HG02763 (cell line): ENCODE measurements at regions not wholly inside any gene's neighbourhood (a gene's known extent, or its start where the extent isn't known, plus 50 kb on each side); places are given as distances from the start of the nearest gene placed in this dataset.
"Not testable (repeated sequence)": the region's sequence is repeated elsewhere in the genome, so short reads cannot be mapped to it uniquely, and the experiment has no call there.

ENCODE experiments used
- ATAC-seq: cut with Tn5 transposase; IDR thresholded peaks from one replicate; pipeline ENCODE4 v1.9.1; 2021; ENCODE audit warnings: mild to moderate bottlenecking, moderate library complexity; ENCODE audit not compliant: unreplicated experiment

GRCh38 chr15:62270216-62270921 lies 105.3 kb upstream of the C2CD4B start:
- no peak for ATAC-seq

DNA sequence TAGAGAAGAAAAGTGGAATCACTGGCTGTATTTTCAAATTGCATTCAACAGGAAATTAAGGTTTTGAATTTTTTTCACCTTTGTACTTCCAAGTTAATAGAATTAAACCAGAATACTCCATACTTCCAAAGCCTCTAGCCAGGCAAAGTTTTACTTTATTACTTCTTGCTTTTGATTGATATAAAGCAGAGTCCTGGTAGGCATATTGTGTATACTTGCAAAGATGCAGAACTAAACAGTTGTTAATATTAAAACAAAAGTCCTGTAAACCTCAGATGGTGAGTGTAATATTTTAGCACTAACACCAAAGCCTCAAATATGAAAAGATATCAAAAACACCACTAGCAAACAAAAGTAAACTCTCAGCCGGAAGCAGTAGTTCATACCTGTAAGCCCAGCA lies 107.2 kb upstream of the C2CD4B start:
- no peak for ATAC-seq

DNA sequence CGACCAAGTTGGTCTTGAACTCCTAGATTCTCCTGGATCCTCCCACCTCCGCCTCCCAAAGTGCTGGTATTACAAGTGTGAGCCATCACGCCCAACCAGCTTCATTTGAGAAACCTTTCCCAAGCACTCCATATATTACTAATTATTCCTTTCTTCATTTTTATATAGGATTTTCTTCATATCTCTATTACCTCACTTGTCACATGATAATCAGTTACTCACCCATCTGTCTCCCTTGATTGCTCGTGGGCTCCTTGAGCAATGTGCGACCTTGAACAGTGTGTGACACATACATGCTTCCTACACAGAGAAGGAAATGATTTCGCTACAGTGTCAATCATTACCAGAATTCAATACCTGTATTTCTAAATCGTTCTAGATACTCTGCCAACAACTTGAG lies 110.7 kb upstream of the C2CD4B start:
- no peak for ATAC-seq

- ATAC-seq, result no peak
Measured at GRCh38 chr15:62277816-62278394, 112.8 kb upstream of the C2CD4B start.

DNA sequence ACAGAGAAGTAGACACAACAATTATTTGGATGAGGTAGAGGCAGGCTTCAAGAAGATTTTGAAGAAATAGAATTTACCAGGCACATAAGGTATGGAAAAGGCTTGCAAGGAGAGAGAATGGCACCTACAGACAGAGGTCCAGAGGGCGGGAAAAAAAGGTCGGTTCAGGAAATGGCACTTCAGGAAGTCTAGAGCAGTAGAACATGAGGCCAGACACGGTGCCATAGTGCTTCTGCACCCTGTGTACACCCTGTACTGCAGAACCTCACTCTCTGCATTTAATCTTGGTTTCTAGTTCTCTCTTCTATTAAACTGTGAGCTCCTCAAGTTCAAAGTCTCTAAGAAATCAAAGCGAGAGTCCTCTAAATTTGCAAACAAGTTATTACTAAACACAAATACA lies 113.4 kb upstream of the C2CD4B start:
- no peak for ATAC-seq

DNA sequence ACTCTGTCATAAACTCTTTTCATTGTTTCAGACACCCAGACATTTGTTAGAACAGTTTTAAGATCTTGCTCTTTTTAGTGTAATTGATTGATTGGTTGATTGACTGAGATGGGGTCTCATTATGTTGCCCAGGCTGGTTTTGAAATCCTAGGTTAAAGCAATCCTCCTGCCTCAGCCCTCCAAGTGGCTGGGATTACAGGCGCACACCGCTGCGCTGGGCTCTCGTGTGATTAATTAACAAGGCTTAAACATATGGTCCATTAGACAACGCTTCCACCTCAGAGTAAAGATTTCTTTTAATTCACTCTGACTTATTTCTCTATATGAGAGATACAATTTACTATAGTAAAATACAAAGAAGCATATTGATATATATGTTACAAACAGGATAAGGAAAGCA lies 114.0 kb upstream of the C2CD4B start:
- no peak for ATAC-seq

DNA sequence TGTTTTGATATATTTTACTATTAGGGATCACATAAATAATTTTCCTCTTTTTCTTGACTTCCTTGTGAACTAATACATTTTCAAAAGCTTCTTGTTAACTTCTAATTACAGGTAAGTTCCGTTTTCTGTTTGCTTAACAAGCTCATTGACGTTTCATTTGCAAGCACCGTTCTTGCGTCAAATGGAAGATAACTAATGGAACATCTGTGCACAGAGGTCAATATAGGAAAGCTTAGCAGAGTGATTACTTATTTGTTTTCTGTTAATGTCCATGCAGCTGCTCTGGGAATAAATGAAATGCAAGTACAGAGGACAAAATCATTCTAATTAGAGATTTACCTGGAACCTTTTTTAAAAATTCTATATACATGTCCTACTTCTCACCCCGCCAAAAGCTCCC lies 115.5 kb upstream of the C2CD4B start:
- no peak for ATAC-seq

DNA sequence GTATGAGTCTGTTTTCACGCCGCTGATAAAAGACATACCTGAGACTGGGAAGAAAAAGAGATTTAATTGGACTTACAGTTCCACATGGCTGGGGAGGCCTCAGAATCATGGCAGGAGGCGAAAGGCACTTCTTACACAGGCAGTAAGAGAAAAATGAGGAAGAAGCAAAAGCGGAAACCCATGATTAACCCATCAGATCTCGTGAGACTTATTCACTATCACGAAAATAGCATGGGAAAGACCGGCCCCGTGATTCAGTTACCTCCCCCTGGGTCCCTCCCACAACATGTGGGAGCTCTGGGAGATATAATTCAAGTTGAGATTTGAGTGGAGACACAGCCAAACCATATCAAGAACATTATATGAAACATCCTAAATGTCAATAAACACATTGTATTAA lies 116.7 kb upstream of the C2CD4B start:
- ATAC-seq, result not testable (repeated sequence)

DNA sequence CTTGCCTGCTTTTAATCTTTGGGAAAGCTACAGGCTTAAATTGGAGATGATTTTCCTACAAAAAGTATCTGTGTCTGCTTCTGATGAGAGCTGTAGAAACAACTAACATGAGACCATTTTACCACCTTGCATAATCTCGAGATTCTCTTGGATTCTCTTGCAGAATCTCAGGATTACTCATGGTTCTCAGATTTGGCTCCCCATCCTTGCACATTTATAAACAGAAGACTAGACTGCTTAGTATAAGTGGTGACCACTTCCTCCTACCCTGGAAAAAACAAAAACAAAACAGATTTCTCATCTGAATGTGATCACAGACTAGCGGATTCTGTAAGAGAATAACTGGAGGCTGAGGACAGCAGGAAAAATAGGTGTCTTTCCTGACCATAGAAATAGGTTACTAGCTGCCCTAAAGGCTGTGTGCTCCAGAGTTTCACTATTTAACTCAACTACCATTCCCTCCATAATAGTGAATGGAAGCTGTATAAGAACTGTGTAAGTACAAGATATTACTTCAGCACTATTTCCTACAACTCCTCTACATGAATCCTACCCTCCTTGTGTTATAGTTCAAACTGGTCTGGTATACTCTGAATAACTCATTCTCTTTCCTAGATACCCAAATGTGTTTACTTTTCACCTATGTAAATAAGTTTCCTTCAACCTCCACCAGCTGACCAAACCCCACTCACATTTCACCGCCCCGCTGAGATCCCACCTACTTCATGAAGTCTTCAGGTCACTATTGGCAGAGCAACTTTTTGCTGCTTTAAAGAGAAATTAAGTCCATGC lies 122.2 kb upstream of the C2CD4B start:
- no peak for ATAC-seq

- no peak for ATAC-seq
Measured at GRCh38 chr15:62288361-62289017, 123.4 kb upstream of the C2CD4B start.

DNA sequence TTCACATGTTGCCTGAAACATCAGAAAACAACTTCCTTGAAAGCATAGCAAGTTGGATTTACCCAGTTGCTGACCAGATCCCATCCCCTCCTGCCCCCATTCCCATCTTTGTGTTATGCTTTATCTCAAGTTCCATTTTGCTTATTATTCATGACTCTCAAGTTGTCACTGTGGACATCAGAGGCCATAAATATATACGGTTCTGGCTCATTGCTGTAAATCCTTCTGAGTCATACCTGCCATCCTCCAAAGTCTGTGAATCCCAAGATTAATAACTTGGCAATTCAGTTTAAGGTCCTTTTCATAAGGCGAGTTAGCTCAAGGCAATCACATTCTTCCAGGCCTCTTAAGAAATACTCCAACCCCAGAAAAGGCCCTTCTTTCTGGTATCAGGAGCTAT lies 126.2 kb upstream of the C2CD4B start:
- no peak for ATAC-seq

DNA sequence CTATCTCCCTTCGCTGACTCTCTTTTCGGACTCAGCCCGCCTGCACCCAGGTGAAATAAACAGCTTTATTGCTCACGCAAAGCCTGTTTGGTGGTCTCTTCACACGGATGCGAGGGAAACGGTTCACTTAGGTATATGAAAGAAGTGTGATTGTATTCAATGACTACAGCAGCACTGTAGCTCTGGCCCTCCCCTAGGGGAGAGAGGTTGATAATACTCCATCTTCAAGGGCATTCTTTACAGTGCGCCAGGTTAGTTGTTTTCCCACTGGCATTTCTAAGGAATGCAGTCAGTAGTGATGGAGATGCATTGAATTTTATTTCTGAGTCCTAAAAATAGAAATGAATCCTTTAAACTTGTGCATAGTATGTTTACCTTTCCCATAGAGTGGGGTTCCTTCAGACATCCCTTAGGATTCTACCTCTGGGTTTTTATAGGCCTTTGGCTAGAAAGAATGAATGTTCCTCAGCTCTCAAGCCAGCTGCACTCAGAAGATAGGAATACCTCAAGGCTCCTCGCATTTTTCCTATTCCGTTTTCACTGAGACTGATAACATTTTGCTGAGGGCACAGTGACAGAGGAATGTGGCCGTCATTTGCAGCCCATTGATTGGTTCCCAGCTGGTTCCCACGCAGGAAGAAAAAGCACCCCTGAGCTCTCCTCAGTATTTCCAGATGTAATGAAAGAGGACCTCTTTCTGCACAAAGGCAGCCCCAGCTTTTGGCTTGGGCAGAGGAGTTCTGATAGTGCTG lies 131.8 kb upstream of the C2CD4B start:
- no peak for ATAC-seq

DNA sequence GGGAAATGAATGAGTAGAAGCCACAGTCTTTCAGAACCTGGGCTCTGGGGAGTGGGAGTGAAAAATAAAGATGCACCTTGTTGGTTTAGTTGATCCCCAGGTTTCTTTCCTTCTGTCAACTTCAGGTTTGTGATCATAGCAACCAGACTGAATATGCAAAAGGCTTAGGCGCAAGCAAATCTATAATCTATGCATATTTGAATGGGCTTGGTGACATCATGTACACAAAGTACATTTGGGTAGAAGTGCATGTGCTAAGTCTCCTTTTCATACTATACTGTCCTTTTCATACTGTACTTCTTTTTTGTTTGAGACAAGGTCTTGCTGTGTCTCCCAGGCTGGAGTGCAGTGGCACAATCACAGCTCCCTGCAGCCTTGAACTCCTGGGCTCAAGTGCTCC lies 132.4 kb upstream of the C2CD4B start:
- no peak for ATAC-seq

- ATAC-seq, result no peak
Measured at GRCh38 chr15:62297933-62298332, 132.8 kb upstream of the C2CD4B start.

DNA sequence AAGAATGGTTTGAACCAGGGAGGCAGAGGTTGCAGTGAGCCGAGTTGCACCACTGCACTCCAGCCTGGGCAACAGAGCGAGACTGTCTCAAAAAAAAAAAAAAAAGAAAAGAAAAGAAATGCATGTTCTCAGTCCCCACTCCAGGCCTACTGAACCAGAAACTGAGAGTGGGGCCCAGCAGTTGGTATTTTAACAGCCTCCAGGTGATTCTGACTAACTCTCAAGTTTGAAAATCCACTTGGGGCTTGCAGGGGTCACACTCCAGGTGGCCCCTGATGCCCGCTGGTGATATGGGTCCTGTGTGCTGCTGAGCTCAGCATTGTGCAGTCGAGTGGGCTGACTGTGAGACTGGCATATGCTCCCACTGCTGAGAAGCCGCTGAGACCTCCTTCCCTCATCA lies 133.7 kb upstream of the C2CD4B start:
- no peak for ATAC-seq

DNA sequence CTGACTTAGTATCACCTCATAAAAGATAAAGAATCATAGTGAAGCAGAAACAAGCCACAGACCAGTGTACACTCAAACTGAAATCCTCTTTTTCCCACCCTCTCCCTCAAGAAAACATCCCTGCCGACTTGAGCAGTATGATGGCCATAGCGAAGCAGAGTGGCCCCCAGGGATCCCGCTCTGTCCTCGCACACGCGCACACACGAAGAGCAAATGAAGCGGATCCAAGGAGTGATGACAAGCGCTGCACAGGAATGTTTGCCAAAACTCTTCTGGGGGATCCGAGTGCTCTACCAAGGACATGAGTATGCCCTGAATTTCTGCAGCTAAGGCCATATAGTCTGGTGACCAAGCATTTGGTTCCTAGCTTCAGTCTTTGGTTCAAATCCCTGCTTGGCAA lies 134.5 kb upstream of the C2CD4B start:
- no peak for ATAC-seq

DNA sequence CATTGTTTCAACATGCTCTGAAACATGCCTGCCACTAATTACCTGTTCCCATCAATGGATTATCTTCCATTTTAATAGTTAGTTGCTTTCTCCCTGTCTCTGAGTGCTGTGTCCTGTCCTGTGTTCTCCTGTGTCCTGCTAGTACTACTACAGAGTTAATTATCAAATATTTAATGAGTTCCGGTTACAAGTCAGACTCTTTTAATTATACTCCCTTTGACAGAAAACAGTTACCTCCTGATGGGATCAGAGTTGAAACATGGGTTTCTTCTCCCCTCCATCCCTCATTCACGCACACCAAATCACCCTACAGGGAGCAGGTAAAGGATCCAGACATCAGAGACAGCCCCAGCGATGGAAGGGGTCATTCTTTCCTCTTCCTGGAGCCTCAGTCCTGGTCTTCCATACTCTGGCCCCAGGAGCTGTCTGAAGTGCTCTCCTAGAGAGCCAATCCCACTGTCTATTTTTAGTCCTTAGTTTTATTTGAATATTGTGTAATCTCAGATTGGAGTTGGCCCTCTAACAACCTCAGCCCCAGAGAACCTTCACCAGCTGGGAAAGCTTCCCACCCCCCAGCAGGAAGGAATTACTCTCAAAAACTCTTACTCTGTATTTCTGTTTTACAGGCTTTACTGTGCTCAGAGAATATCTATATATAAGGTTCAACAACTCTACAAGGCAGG lies 137.0 kb upstream of the C2CD4B start:
- ATAC-seq, result no peak

DNA sequence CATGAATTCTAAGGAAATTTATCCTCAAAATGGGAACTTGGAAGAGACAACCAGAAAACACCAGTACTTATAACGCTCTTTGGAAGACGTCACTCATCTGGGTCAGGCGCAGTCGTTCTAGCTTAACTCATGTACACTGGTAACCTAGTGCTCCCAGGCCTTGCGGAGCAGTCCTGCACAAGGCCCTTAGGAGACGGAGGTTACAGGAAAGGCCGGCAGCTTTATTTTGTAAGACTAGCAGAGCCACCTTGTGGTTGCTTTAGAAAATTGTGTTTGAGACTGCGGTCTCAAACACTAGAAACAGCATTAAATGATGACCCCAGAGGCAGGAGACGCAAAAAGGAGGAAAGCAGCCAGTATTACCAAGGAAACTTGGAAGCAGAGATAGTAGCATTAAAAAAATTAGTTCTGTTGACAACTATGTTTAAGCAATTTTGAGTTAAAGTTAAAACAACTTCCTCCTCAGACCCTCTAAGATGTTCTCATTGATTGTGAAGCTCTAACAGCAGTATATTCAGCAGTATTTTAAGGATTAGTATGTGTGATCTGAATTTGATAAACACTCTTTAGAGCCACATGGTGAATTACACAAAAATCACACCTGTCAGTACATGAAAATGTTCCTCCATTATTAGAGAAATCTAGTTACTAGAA lies 141.9 kb upstream of the C2CD4B start:
- no peak for ATAC-seq

DNA sequence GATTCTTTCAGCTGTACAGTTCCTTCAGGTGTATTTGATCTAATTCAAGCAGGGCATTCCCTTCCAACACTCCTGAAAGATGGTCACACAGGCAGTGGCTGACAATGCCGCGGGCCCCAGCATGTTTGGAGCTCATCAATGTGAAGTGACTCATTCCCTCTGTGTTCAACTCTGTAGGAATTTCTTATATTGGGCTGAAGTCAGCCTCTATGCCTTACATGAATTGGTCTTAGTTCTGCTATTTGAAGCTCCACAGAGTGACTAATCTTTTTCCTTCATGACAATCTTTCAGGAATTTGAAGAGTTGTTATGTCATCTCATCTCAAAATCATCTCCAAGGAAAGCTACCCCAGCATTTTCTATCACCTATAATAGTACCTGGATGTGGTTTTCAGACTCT lies 142.5 kb upstream of the C2CD4B start:
- ATAC-seq, result no peak
